IPS DF 6.9 (cell line): ENCODE measurements at regions not wholly inside any gene's neighbourhood (a gene's known extent, or its start where the extent isn't known, plus 50 kb on each side); places are given as distances from the start of the nearest gene placed in this dataset.
"Not testable (repeated sequence)": the region's sequence is repeated elsewhere in the genome, so short reads cannot be mapped to it uniquely, and the experiment has no call there.

Source experiments
- DNase-seq: peaks from one replicate; pipeline ENCODE4 v3.0.0-alpha.2; 2013; ENCODE audit warnings: low read depth, low spot score
- H3K27ac ChIP-seq: one replicate; pipeline ENCODE4 v1.5.1; 2013; ENCODE audit warnings: low read length, control low read depth
- H3K27me3 ChIP-seq: 2 replicates; pipeline ENCODE4 v1.6.1; 2013; ENCODE audit warnings: mild to moderate bottlenecking, low read length; ENCODE audit not compliant: control insufficient read depth, insufficient read depth
- H3K36me3 ChIP-seq: 2 replicates; pipeline ENCODE4 v1.6.1; 2013; ENCODE audit warnings: low read length; ENCODE audit not compliant: control insufficient read depth, insufficient read depth
- H3K4me1 ChIP-seq: 2 replicates; pipeline ENCODE4 v1.6.1; 2013; ENCODE audit warnings: low read length; ENCODE audit not compliant: control insufficient read depth, insufficient read depth
- H3K4me3 ChIP-seq: 2 replicates; pipeline ENCODE4 v1.5.1; 2013; ENCODE audit warnings: mild to moderate bottlenecking, low read length
- H3K9me3 ChIP-seq: 2 replicates; pipeline ENCODE4 v1.6.1; 2013; ENCODE audit warnings: low read length, inconsistent platforms; ENCODE audit not compliant: control insufficient read depth, insufficient read depth
- WGBS: extraction: QIAGEN DNeasy Blood & Tissue Kit; methylation state at CpG from one replicate; pipeline ENCODE4 v1.1.7; 2013; ENCODE audit warnings: mixed read lengths, missing lambda C conversion rate; ENCODE audit not compliant: insufficient read length, insufficient coverage; 5-methylcytosine and 5-hydroxymethylcytosine counted together

- Histone ChIP-seq H3K4me3 (no peak overlapping the region), H3K4me1 (no peaks in the 10 kb centered on the region), H3K27me3 (no peaks in the 10 kb centered on the region), H3K36me3 (no peaks in the 10 kb centered on the region), H3K27ac (no peak overlapping the region), H3K9me3 (no peaks in the 10 kb centered on the region; the same call in 1 of the 2 replicates)
- DNase-seq = no peak
- WGBS = no CpG with 5 or more reads among the region's 3 CpGs
These were observed 716.5 kb upstream of the GRM3 start for GRCh38 chr7:85927226-85927625.

- H3K27me3 ChIP-seq = no peaks in the 10 kb centered on the region
- H3K9me3 ChIP-seq = no peaks in the 10 kb centered on the region
- no CpG with 5 or more reads among the region's 2 CpGs for WGBS
- DNase-seq = no peak
- H3K4me1 ChIP-seq = no peaks in the 10 kb centered on the region
- H3K36me3 ChIP-seq = no peaks in the 10 kb centered on the region
- H3K4me3 ChIP-seq = no peak overlapping the region
- H3K27ac ChIP-seq = no peak overlapping the region
These were observed 719.6 kb upstream of the GRM3 start for GRCh38 chr7:85924062-85924461.

GRCh38 chr7:85916016-85916415 lies 727.7 kb upstream of the GRM3 start:
- DNase-seq = no peak
- H3K27ac ChIP-seq = no peak overlapping the region
- no peaks in the 10 kb centered on the region for H3K4me1 ChIP-seq
- no peaks in the 10 kb centered on the region for H3K27me3 ChIP-seq
- H3K9me3 ChIP-seq = no peaks in the 10 kb centered on the region
- H3K4me3 ChIP-seq = no peak overlapping the region
- H3K36me3 ChIP-seq = no peaks in the 10 kb centered on the region

- Histone ChIP-seq H3K27ac (no peak overlapping the region), H3K36me3 (no peaks in the 10 kb centered on the region), H3K27me3 (no peaks in the 10 kb centered on the region), H3K9me3 (no peaks in the 10 kb centered on the region), H3K4me3 (no peak overlapping the region), H3K4me1 (no peaks in the 10 kb centered on the region)
- DNase-seq = no peak
- WGBS = no CpG with 5 or more reads among the region's 2 CpGs
These were observed 727.6 kb upstream of the SEMA3D start for GRCh38 chr7:85914437-85914836.

- no peaks in the 10 kb centered on the region for H3K4me1 ChIP-seq
- no CpG with 5 or more reads among the region's 1 CpG for WGBS
- no peak for DNase-seq
These were observed 721.2 kb upstream of the SEMA3D start for GRCh38 chr7:85908051-85908450.

GRCh38 chr7:85897967-85898366 lies 711.1 kb upstream of the SEMA3D start:
- Histone ChIP-seq H3K27ac (no peak overlapping the region), H3K9me3 (no peaks in the 10 kb centered on the region), H3K4me1 (no peaks in the 10 kb centered on the region), H3K4me3 (no peak overlapping the region), H3K36me3 (no peaks in the 10 kb centered on the region), H3K27me3 (no peaks in the 10 kb centered on the region)
- no peak for DNase-seq
- no CpG with 5 or more reads among the region's 1 CpG for WGBS

More at GRCh38 chr7:85908051-85908450, 721.2 kb upstream of the SEMA3D start:
- Histone ChIP-seq H3K27ac (no peak overlapping the region), H3K4me3 (no peak overlapping the region), H3K36me3 (no peaks in the 10 kb centered on the region), H3K27me3 (no peaks in the 10 kb centered on the region), H3K9me3 (no peaks in the 10 kb centered on the region)

- no peaks in the 10 kb centered on the region for H3K4me1 ChIP-seq
- no peaks in the 10 kb centered on the region for H3K9me3 ChIP-seq
- H3K4me3 ChIP-seq = no peak overlapping the region
- no peak overlapping the region for H3K27ac ChIP-seq
- no peaks in the 10 kb centered on the region for H3K36me3 ChIP-seq
- H3K27me3 ChIP-seq = no peaks in the 10 kb centered on the region
- no peak for DNase-seq
These were observed 709.7 kb upstream of the SEMA3D start for GRCh38 chr7:85896531-85896930.

GRCh38 chr7:85895835-85896234 lies 709.0 kb upstream of the SEMA3D start:
- Histone ChIP-seq H3K27ac (no peak overlapping the region), H3K27me3 (no peaks in the 10 kb centered on the region), H3K36me3 (no peaks in the 10 kb centered on the region), H3K4me3 (no peak overlapping the region), H3K4me1 (no peaks in the 10 kb centered on the region), H3K9me3 (no peaks in the 10 kb centered on the region)
- no CpG with 5 or more reads among the region's 1 CpG for WGBS
- DNase-seq = no peak

- not testable (repeated sequence) for H3K27ac ChIP-seq, H3K4me3 ChIP-seq, H3K9me3 ChIP-seq, H3K36me3 ChIP-seq, H3K4me1 ChIP-seq, DNase-seq, H3K27me3 ChIP-seq
- WGBS = no CpG with 5 or more reads among the region's 5 CpGs
These were observed 705.0 kb upstream of the SEMA3D start for GRCh38 chr7:85891900-85892299.

- DNase-seq = no peak
- H3K27ac ChIP-seq = no peak overlapping the region
- no peaks in the 10 kb centered on the region for H3K36me3 ChIP-seq
- H3K4me3 ChIP-seq = no peak overlapping the region
- no peaks in the 10 kb centered on the region for H3K27me3 ChIP-seq
- H3K9me3 ChIP-seq = no peaks in the 10 kb centered on the region
- no peaks in the 10 kb centered on the region for H3K4me1 ChIP-seq
These were observed 703.5 kb upstream of the SEMA3D start for GRCh38 chr7:85890244-85890811.

GRCh38 chr7:85887133-85887532 lies 700.3 kb upstream of the SEMA3D start:
- Histone ChIP-seq H3K4me3 (no peak overlapping the region), H3K27me3 (no peaks in the 10 kb centered on the region), H3K36me3 (no peaks in the 10 kb centered on the region), H3K4me1 (no peaks in the 10 kb centered on the region; the same call in 1 of the 2 replicates), H3K27ac (no peak overlapping the region), H3K9me3 (no peaks in the 10 kb centered on the region)
- no peak for DNase-seq
